GM12878 (cell line): ENCODE measurements at regions not wholly inside any gene's neighbourhood (a gene's known extent, or its start where the extent isn't known, plus 50 kb on each side); places are given as distances from the start of the nearest gene placed in this dataset.

Experiments
- ATAC-seq: fragments of 200-7000 bp; cut with Tn5 transposase; 3 replicates; pipeline ENCODE4 v1.9.1; 2020; ENCODE audit warnings: mild to moderate bottlenecking, moderate library complexity
- BruUV-seq: library from RNA; stranded (reverse); fragments of 400-500 nt; replicated peaks from 2 replicates; lab custom pipeline; 2021; lab: Mats Ljungman, UMichigan
- CTCF ChIA-PET: fragments of 300-600 bp; sonication (Branson Sonifier 250); formaldehyde crosslinking; extraction: SDS; loops from one replicate; lab custom pipeline; 2021; ENCODE audit warnings: inconsistent platforms; lab: Yijun Ruan, JAX
- POLR2A ChIA-PET: fragments of 350-600 bp; formaldehyde crosslinking; extraction: SDS; loops from one replicate; lab custom pipeline; 2021; ENCODE audit warnings: inconsistent platforms; lab: Charles Lee
- RAD21 ChIA-PET: fragments of 300-600 bp; sonication (Branson Sonifier 250); formaldehyde crosslinking; loops from one replicate; lab custom pipeline; 2023; ENCODE audit warnings: antibody characterized with exemption; ENCODE audit not compliant: unreplicated experiment; lab: Charles Lee
- SMC1A ChIA-PET: fragments of 300-600 bp; sonication (Branson Sonifier 250); formaldehyde crosslinking; loops from one replicate; lab custom pipeline; 2023; ENCODE audit not compliant: unreplicated experiment, uncharacterized antibody; lab: Charles Lee
- DNase-seq: peaks from one replicate; pipeline ENCODE4 v3.0.0-alpha.2; 2011; ENCODE audit warnings: low read depth, low spot score
- FAIRE-seq: peaks from 3 replicates; lab custom pipeline; 2011; peaks lifted over from hg19 to GRCh38; lab: Jason Lieb, UNC
- H2AFZ ChIP-seq: 2 replicates; pipeline ENCODE4 v1.6.0; 2011; ENCODE audit warnings: low read depth, low read length, control low read depth; ENCODE audit not compliant: control insufficient read depth
- H3K27ac ChIP-seq: 2 replicates; pipeline ENCODE4 v1.5.1; 2011; ENCODE audit warnings: control low read depth; ENCODE audit not compliant: control insufficient read depth, insufficient read depth
- H3K27me3 ChIP-seq, 2 experiments: replicated peaks in 1 of 2; 2 replicates each; pipeline versions ENCODE4 v1.6.0 to v1.6.1; 2011; ENCODE audit warnings: low read length in 1 of 2; ENCODE audit not compliant: control insufficient read depth in 2 of 2, insufficient read depth in 2 of 2
- H3K36me3 ChIP-seq, 2 experiments: 2 replicates each; pipeline ENCODE4 v1.5.1; 2011; ENCODE audit warnings: low read length in 1 of 2; ENCODE audit not compliant: control insufficient read depth in 2 of 2, insufficient read depth in 2 of 2
- H3K4me1 ChIP-seq: 2 replicates; pipeline ENCODE4 v1.6.1; 2011; ENCODE audit warnings: mild to moderate bottlenecking, low read length, moderate library complexity, mixed read lengths; ENCODE audit not compliant: control insufficient read depth, insufficient read depth
- H3K4me2 ChIP-seq: 2 replicates; pipeline ENCODE4 v1.6.0; 2011; ENCODE audit warnings: control low read depth; ENCODE audit not compliant: control insufficient read depth, insufficient read depth
- H3K4me3 ChIP-seq: fragments of 200-600 bp; sonication (generic); 2 replicates; pipeline ENCODE4 v1.5.1; 2016
- H3K79me2 ChIP-seq: 2 replicates; pipeline ENCODE4 v1.6.0; 2011; ENCODE audit warnings: low read length; ENCODE audit not compliant: control insufficient read depth, insufficient read depth
- H3K9ac ChIP-seq: 2 replicates; pipeline ENCODE4 v1.8.0; 2011; ENCODE audit warnings: low read length, control low read depth, mixed read lengths; ENCODE audit not compliant: control insufficient read depth, insufficient read depth
- H3K9me3 ChIP-seq: replicated peaks from 3 replicates; pipeline ENCODE4 v1.5.1; 2011; ENCODE audit warnings: mild to moderate bottlenecking, low read length; ENCODE audit not compliant: control insufficient read depth, insufficient read depth
- H4K20me1 ChIP-seq: 2 replicates; pipeline ENCODE4 v1.6.0; 2011; ENCODE audit not compliant: control insufficient read depth, insufficient read depth
- CBFB ChIP-seq: IDR thresholded peaks from 2 replicates; pipeline ENCODE4 v1.6.1; 2016; ENCODE audit warnings: antibody characterized with exemption, low read depth
- CBX3 ChIP-seq: fragments of 200-600 bp; sonication (generic); IDR thresholded peaks from 2 replicates; pipeline ENCODE4 v1.6.1; 2016; ENCODE audit warnings: low read depth, borderline replicate concordance
- CEBPB ChIP-seq, 2 experiments: fragments of 150-350 bp in 1 of 2; IDR thresholded peaks; 2 replicates each; pipeline ENCODE4 v1.6.1; 2012 to 2014; ENCODE audit warnings: low read depth in 2 of 2, low read length in 2 of 2, borderline replicate concordance in 1 of 2, inconsistent platforms in 1 of 2
- CREM ChIP-seq: IDR thresholded peaks from 2 replicates; pipeline ENCODE4 v1.6.1; 2014; ENCODE audit warnings: antibody characterized with exemption, low read depth
- HDAC6 ChIP-seq: fragments of 200-600 bp; sonication (generic); IDR thresholded peaks from one replicate; pipeline ENCODE4 v1.8.0; 2017; ENCODE audit warnings: antibody characterized with exemption; ENCODE audit not compliant: unreplicated experiment
- IRF4 ChIP-seq: IDR thresholded peaks from 2 replicates; pipeline ENCODE4 v1.6.1; 2011; ENCODE audit warnings: low read depth, low read length
- MTA2 ChIP-seq: fragments of 450-650 bp; IDR thresholded peaks from 2 replicates; pipeline ENCODE4 v1.6.1; 2016; ENCODE audit warnings: low read depth, mild to moderate bottlenecking, moderate library complexity
- RUNX3 ChIP-seq: IDR thresholded peaks from 2 replicates; pipeline ENCODE4 v1.6.1; 2012; ENCODE audit warnings: low read length, inconsistent platforms
- SP1 ChIP-seq: IDR thresholded peaks from one replicate; pipeline ENCODE4 v1.6.1; 2011; ENCODE audit warnings: low read depth, low read length
- ZNF384 ChIP-seq: IDR thresholded peaks from 2 replicates; pipeline ENCODE4 v1.6.1; 2012; ENCODE audit warnings: low read depth, mild to moderate bottlenecking, low read length, improper control_type of control experiment, borderline replicate concordance
- ZNF622 ChIP-seq: fragments of 450-650 bp; IDR thresholded peaks from 2 replicates; pipeline ENCODE4 v1.6.1; 2017; ENCODE audit warnings: mild to moderate bottlenecking, inconsistent platforms
- WGBS: methylation state at CpG from one replicate; pipeline ENCODE4 v1.1.6; 2016; ENCODE audit warnings: low lambda C conversion rate; ENCODE audit not compliant: insufficient replicate concordance, insufficient coverage; ENCODE audit errors: missing lambda C conversion rate; 5-methylcytosine and 5-hydroxymethylcytosine counted together
- in situ Hi-C: fragments of 300-500 bp; cut with MboI; formaldehyde crosslinking; loops from 9 replicates; pipeline ENCODE4 v1.14.3; 2018; ENCODE audit warnings: mixed read lengths
- intact Hi-C: fragments of 100-400 bp; cut with micrococcal nuclease; formaldehyde crosslinking; loops from one replicate; pipeline ENCODE4 v1.14.2; 2022; ENCODE audit not compliant: unreplicated experiment
- TF ChIP-seq, protein P1 (sequence below): fragments of 450-650 bp; formaldehyde crosslinking; IDR thresholded peaks from 2 replicates; pipeline ENCODE4 v1.4.0; 2020; ENCODE audit warnings: mild to moderate bottlenecking, moderate library complexity
- TF ChIP-seq, protein P2 (sequence below): IDR thresholded peaks from 2 replicates; pipeline ENCODE4 v1.6.1; 2011; ENCODE audit warnings: low read depth, low read length, improper control_type of control experiment, borderline replicate concordance
- TF ChIP-seq, protein P3 (sequence below): IDR thresholded peaks from 2 replicates; pipeline ENCODE4 v1.6.1; 2011; ENCODE audit warnings: borderline replicate concordance, low read depth, mild to moderate bottlenecking, moderate library complexity, mixed read lengths, low read length; ENCODE audit not compliant: insufficient read depth; ENCODE audit errors: extremely low read length
- TF ChIP-seq, protein P4 (sequence below): fragments of 150-350 bp; IDR thresholded peaks from 2 replicates; pipeline ENCODE4 v1.6.1; 2016; ENCODE audit warnings: low read depth, low read length
- TF ChIP-seq, protein P5 (sequence below): IDR thresholded peaks from 2 replicates; pipeline ENCODE4 v1.6.1; 2012; ENCODE audit warnings: low read depth, low read length, improper control_type of control experiment

DNA sequence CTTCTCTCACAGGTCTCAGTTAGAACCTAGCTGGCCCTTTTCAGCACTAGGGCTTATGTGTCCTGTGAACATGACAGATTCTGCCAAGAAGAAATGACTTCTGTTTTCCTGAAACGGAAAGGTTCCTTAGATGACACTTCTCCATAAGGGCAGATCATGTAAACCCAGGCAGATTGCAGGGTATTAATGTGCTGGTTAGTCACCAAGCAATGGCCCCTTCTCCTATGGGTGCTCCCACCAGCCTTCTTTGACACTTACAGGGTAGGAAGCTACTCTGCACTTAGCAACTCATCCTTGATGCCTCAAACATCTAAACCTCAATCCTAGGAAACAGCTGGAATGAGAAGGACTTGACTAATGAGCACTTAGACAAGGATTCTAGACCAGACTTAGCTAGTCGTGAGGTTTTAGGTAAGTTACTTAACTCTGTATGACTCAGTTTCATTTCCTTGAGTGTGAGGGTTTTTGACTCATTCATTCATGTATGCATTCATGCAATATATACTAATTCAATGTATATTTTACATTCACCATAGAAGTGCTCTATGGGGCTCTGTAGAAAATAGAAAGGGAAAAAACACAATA is 74.1 kb upstream of the PLXNA2 start:
- no peak overlapping the region for H2AFZ ChIP-seq
- POLR2A ChIA-PET: no interaction called here
- H3K4me3 ChIP-seq: no peak overlapping the region
- ATAC-seq (no peak), FAIRE-seq (no peak), DNase-seq (no peak)
- H3K79me2 ChIP-seq: no peaks in the 10 kb centered on the region
- 8% methylated on average over 2 of the region's 2 CpGs for WGBS
- SMC1A ChIA-PET: no interaction called here
- intact Hi-C loops: no loop called here
- no peak overlapping the region for H3K9ac ChIP-seq
- H3K36me3 ChIP-seq: no peaks in the 10 kb centered on the region
- no peak overlapping the region for H3K4me2 ChIP-seq
- in situ Hi-C loops: no loop called here
- CTCF ChIA-PET: interaction anchor here (1.0 kb wide), 1 partner anchor 12 kb away, joined by 3 read pairs; no protein-coding TSS in a partner anchor
- H4K20me1 ChIP-seq: no peaks in the 10 kb centered on the region
- H3K27me3 ChIP-seq: no peaks in the 10 kb centered on the region
- no peaks in the 10 kb centered on the region for H3K4me1 ChIP-seq
- no peak overlapping the region for H3K27ac ChIP-seq
- RAD21 ChIA-PET: no interaction called here
- H3K9me3 ChIP-seq: no peaks in the 10 kb centered on the region
- no TSS peak for BruUV-seq
- TF ChIP-seq CBX3: no peak
- TF ChIP-seq HDAC6: no peak
- TF ChIP-seq CBFB: no peak
- TF ChIP-seq, protein P1, sequence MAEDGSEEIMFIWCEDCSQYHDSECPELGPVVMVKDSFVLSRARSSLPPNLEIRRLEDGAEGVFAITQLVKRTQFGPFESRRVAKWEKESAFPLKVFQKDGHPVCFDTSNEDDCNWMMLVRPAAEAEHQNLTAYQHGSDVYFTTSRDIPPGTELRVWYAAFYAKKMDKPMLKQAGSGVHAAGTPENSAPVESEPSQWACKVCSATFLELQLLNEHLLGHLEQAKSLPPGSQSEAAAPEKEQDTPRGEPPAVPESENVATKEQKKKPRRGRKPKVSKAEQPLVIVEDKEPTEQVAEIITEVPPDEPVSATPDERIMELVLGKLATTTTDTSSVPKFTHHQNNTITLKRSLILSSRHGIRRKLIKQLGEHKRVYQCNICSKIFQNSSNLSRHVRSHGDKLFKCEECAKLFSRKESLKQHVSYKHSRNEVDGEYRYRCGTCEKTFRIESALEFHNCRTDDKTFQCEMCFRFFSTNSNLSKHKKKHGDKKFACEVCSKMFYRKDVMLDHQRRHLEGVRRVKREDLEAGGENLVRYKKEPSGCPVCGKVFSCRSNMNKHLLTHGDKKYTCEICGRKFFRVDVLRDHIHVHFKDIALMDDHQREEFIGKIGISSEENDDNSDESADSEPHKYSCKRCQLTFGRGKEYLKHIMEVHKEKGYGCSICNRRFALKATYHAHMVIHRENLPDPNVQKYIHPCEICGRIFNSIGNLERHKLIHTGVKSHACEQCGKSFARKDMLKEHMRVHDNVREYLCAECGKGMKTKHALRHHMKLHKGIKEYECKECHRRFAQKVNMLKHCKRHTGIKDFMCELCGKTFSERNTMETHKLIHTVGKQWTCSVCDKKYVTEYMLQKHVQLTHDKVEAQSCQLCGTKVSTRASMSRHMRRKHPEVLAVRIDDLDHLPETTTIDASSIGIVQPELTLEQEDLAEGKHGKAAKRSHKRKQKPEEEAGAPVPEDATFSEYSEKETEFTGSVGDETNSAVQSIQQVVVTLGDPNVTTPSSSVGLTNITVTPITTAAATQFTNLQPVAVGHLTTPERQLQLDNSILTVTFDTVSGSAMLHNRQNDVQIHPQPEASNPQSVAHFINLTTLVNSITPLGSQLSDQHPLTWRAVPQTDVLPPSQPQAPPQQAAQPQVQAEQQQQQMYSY: no peak
- no peak for TF ChIP-seq ZNF384
- TF ChIP-seq, protein P2, sequence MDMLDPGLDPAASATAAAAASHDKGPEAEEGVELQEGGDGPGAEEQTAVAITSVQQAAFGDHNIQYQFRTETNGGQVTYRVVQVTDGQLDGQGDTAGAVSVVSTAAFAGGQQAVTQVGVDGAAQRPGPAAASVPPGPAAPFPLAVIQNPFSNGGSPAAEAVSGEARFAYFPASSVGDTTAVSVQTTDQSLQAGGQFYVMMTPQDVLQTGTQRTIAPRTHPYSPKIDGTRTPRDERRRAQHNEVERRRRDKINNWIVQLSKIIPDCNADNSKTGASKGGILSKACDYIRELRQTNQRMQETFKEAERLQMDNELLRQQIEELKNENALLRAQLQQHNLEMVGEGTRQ: no peak
- TF ChIP-seq, protein P3, sequence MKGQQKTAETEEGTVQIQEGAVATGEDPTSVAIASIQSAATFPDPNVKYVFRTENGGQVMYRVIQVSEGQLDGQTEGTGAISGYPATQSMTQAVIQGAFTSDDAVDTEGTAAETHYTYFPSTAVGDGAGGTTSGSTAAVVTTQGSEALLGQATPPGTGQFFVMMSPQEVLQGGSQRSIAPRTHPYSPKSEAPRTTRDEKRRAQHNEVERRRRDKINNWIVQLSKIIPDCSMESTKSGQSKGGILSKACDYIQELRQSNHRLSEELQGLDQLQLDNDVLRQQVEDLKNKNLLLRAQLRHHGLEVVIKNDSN: no peak
- TF ChIP-seq IRF4: no peak
- TF ChIP-seq RUNX3: no peak
- no peak for TF ChIP-seq CREM
- no peak for TF ChIP-seq SP1
- TF ChIP-seq ZNF622: no peak
- no peak for TF ChIP-seq CEBPB (IDR thresholded peaks at IDR 0.05; ENCODE audit: borderline replicate concordance in 1 of 2, low read depth in 2 of 2, low read length in 2 of 2)
- TF ChIP-seq MTA2: no peak
- TF ChIP-seq, protein P4, sequence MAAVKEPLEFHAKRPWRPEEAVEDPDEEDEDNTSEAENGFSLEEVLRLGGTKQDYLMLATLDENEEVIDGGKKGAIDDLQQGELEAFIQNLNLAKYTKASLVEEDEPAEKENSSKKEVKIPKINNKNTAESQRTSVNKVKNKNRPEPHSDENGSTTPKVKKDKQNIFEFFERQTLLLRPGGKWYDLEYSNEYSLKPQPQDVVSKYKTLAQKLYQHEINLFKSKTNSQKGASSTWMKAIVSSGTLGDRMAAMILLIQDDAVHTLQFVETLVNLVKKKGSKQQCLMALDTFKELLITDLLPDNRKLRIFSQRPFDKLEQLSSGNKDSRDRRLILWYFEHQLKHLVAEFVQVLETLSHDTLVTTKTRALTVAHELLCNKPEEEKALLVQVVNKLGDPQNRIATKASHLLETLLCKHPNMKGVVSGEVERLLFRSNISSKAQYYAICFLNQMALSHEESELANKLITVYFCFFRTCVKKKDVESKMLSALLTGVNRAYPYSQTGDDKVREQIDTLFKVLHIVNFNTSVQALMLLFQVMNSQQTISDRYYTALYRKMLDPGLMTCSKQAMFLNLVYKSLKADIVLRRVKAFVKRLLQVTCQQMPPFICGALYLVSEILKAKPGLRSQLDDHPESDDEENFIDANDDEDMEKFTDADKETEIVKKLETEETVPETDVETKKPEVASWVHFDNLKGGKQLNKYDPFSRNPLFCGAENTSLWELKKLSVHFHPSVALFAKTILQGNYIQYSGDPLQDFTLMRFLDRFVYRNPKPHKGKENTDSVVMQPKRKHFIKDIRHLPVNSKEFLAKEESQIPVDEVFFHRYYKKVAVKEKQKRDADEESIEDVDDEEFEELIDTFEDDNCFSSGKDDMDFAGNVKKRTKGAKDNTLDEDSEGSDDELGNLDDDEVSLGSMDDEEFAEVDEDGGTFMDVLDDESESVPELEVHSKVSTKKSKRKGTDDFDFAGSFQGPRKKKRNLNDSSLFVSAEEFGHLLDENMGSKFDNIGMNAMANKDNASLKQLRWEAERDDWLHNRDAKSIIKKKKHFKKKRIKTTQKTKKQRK: no peak
- TF ChIP-seq, protein P5, sequence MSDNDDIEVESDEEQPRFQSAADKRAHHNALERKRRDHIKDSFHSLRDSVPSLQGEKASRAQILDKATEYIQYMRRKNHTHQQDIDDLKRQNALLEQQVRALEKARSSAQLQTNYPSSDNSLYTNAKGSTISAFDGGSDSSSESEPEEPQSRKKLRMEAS: no peak
